ENCODE measurements at regions not wholly inside any gene's neighbourhood (a gene's known extent, or its start where the extent isn't known, plus 50 kb on each side); places are given as distances from the start of the nearest gene placed in this dataset.

DNA sequence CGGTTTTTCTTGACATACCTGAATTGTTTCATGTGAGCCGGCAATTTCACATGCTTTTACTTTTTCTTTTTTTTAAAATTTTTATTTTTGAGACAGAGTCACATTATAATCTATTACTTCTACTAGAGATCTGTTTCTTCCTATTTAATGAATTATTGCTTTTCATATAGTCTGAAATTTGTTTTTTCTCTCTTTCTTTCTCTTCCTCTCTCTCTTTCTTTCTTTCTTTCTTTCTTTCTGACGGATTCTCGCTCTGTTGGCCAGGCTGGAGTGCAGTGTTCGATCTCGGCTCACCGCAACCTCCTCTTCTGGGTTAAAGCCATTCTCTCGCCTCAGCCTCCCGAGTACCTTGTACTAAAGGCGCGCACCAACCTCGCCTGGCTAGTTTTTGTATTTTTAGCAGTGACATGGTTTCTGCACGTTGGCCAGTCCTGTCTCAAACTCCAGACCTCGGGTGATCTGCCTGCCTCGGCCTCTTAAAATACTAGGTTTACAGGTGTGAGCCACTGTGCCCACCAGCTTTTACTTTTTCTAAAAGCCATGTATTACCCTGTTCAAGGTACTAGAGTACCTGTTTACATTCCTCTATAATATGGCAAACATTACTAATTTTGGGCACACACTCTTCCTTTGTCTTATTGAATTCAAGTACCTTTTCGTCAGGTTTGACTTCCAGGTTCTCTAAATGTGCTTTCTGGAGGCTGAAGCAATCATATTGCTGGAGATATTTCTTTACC is 86.5 kb upstream of the RHOU start:
- H3K4me3 Mint-ChIP-seq, result peak overlapping the region; percentile 69 to 92

More for the DNA sequence above, 86.5 kb upstream of the RHOU start:
- Histone ChIP-seq H3K14ac (ENCODE audit: insufficient read depth, low read length) (no peak overlapping the region), H3K9ac (ENCODE audit: extremely low read depth, insufficient read length, low read length) (no peak overlapping the region), H3K27ac (ENCODE audit: insufficient read length, low read depth, low read length) (no peak overlapping the region), H4K91ac (ENCODE audit: insufficient read length, low read depth, low read length) (no peak overlapping the region), H3K79me2 (ENCODE audit: insufficient read depth, low read length) (no peaks in the 10 kb centered on the region), H3K23ac (ENCODE audit: insufficient read length, low read depth, low read length) (no peak overlapping the region), H2BK12ac (ENCODE audit: insufficient read length, low read depth, low read length) (no peak overlapping the region), H2BK120ac (ENCODE audit: low read depth, low read length, poor library complexity, severe bottlenecking) (no peak overlapping the region), H3K9me3 (ENCODE audit: control insufficient read depth, low read depth, low read length) (no peaks in the 10 kb centered on the region), H4K8ac (replicated peaks; ENCODE audit: insufficient read length, low read depth, low read length) (no peak overlapping the region), H4K20me1 (ENCODE audit: control insufficient read depth, insufficient read depth, insufficient read length) (no peaks in the 10 kb centered on the region), H3K4me2 (ENCODE audit: insufficient read depth, insufficient read length, low read length) (peak overlapping the region; percentile 84), H3K56ac (ENCODE audit: insufficient read length, low read depth, low read length) (no peak overlapping the region), H4K5ac (ENCODE audit: insufficient read length, low read depth, low read length) (no peak overlapping the region), H3K23me2 (ENCODE audit: insufficient read length, low read depth, low read length, poor library complexity, severe bottlenecking) (peaks cover 17% of the 10 kb centered on the region), H2AK5ac (ENCODE audit: insufficient read length, low read length) (no peak overlapping the region), H3K4ac (ENCODE audit: low read depth, low read length) (no peak overlapping the region), H2BK5ac (ENCODE audit: insufficient read length, low read length) (no peak overlapping the region), H2BK15ac (ENCODE audit: low read depth, low read length) (no peak overlapping the region), H2BK20ac (ENCODE audit: low read depth, low read length, poor library complexity, severe bottlenecking) (no peak overlapping the region), H2AFZ (ENCODE audit: low read length) (no peak overlapping the region), H3T11ph (ENCODE audit: low read length) (no peak overlapping the region), H3K18ac (ENCODE audit: insufficient read length, low read depth, low read length) (no peak overlapping the region), H3K79me1 (ENCODE audit: insufficient read depth, low read depth, low read length, poor library complexity, severe bottlenecking) (no peaks in the 10 kb centered on the region), H3K27me3 (ENCODE audit: insufficient read depth, low read length) (peaks cover 32% of the 10 kb centered on the region), H3K4me1 (ENCODE audit: insufficient read depth, low read length) (no peaks in the 10 kb centered on the region)
- Mint-ChIP-seq H3K27ac (no peak overlapping the region), H3K27me3 (ENCODE audit: low read depth) (peaks cover 62% of the 10 kb centered on the region), H3K36me3 (ENCODE audit: insufficient read depth in 1 of 3, low read depth in 3 of 3) (no peaks in the 10 kb centered on the region; a peak in 2 of 7 replicates), H3K9me3 (peaks cover 0 to 4% of the 10 kb centered on the region in 2 experiments; a peak in 2 of 5 replicates), H3K4me1 (peaks cover 19 to 20% of the 10 kb centered on the region in 2 experiments)
- WGBS (ENCODE audit: extremely low coverage, insufficient read length, low lambda C conversion rate), result no CpG with 5 or more reads among the region's 16 CpGs
- TF ChIP-seq, protein P1, sequence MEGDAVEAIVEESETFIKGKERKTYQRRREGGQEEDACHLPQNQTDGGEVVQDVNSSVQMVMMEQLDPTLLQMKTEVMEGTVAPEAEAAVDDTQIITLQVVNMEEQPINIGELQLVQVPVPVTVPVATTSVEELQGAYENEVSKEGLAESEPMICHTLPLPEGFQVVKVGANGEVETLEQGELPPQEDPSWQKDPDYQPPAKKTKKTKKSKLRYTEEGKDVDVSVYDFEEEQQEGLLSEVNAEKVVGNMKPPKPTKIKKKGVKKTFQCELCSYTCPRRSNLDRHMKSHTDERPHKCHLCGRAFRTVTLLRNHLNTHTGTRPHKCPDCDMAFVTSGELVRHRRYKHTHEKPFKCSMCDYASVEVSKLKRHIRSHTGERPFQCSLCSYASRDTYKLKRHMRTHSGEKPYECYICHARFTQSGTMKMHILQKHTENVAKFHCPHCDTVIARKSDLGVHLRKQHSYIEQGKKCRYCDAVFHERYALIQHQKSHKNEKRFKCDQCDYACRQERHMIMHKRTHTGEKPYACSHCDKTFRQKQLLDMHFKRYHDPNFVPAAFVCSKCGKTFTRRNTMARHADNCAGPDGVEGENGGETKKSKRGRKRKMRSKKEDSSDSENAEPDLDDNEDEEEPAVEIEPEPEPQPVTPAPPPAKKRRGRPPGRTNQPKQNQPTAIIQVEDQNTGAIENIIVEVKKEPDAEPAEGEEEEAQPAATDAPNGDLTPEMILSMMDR (conservative IDR thresholded peaks at IDR 0.05), result no peak
- DNase-seq, result no peak
